H9 (cell line): ENCODE measurements at regions not wholly inside any gene's neighbourhood (a gene's known extent, or its start where the extent isn't known, plus 50 kb on each side); places are given as distances from the start of the nearest gene placed in this dataset.

Experiments used
- DNase-seq: peaks from one replicate; pipeline ENCODE4 v3.0.0-alpha.2; 2017
- H2AFZ ChIP-seq: one replicate; pipeline ENCODE4 v1.6.1; 2013; ENCODE audit warnings: mild to moderate bottlenecking, low read length, control low read depth, moderate library complexity
- H2AK5ac ChIP-seq: 2 replicates; pipeline ENCODE4 v1.6.1; 2013; ENCODE audit warnings: low read length, control low read depth, mixed read lengths; ENCODE audit not compliant: insufficient read length
- H2BK120ac ChIP-seq: one replicate; pipeline ENCODE4 v1.6.1; 2013; ENCODE audit warnings: low read depth, mild to moderate bottlenecking, low read length, control low read depth, inconsistent platforms; ENCODE audit not compliant: poor library complexity, severe bottlenecking
- H2BK12ac ChIP-seq: 2 replicates; pipeline ENCODE4 v1.6.1; 2013; ENCODE audit warnings: low read length, control low read depth, mixed read lengths, low read depth; ENCODE audit not compliant: insufficient read length
- H2BK15ac ChIP-seq: 2 replicates; pipeline ENCODE4 v1.6.1; 2013; ENCODE audit warnings: low read depth, low read length, control low read depth
- H2BK20ac ChIP-seq: one replicate; pipeline ENCODE4 v1.6.1; 2013; ENCODE audit warnings: low read depth, mild to moderate bottlenecking, low read length, control low read depth, inconsistent platforms; ENCODE audit not compliant: poor library complexity, severe bottlenecking
- H2BK5ac ChIP-seq: 2 replicates; pipeline ENCODE4 v1.6.1; 2013; ENCODE audit warnings: low read length, control low read depth, mixed read lengths; ENCODE audit not compliant: insufficient read length
- H3K14ac ChIP-seq: 2 replicates; pipeline ENCODE4 v1.6.1; 2013; ENCODE audit warnings: low read length, control low read depth; ENCODE audit not compliant: insufficient read depth
- H3K18ac ChIP-seq: 2 replicates; pipeline ENCODE4 v1.6.1; 2013; ENCODE audit warnings: low read depth, mild to moderate bottlenecking, mixed read lengths, low read length, control low read depth; ENCODE audit not compliant: insufficient read length
- H3K23ac ChIP-seq: 2 replicates; pipeline ENCODE4 v1.6.1; 2013; ENCODE audit warnings: low read length, control low read depth, mixed read lengths, low read depth; ENCODE audit not compliant: insufficient read length
- H3K23me2 ChIP-seq: 2 replicates; pipeline ENCODE4 v1.6.1; 2013; ENCODE audit warnings: low read depth, mild to moderate bottlenecking, mixed read lengths, low read length, control low read depth; ENCODE audit not compliant: insufficient read length, poor library complexity, severe bottlenecking
- H3K27ac ChIP-seq: 2 replicates; pipeline ENCODE4 v1.5.1; 2013; ENCODE audit warnings: low read length, control low read depth, mixed read lengths, low read depth; ENCODE audit not compliant: insufficient read length
- H3K27me3 ChIP-seq: 2 replicates; pipeline ENCODE4 v1.6.1; 2013; ENCODE audit warnings: low read length, control low read depth, inconsistent platforms; ENCODE audit not compliant: insufficient read depth
- H3K4ac ChIP-seq: 2 replicates; pipeline ENCODE4 v1.6.1; 2013; ENCODE audit warnings: low read depth, mild to moderate bottlenecking, control low read depth, inconsistent platforms, low read length, moderate library complexity
- H3K4me1 ChIP-seq: 2 replicates; pipeline ENCODE4 v1.6.1; 2013; ENCODE audit warnings: low read length, control low read depth, inconsistent platforms; ENCODE audit not compliant: insufficient read depth
- H3K4me2 ChIP-seq: 2 replicates; pipeline ENCODE4 v1.6.1; 2013; ENCODE audit warnings: low read length, control low read depth, mixed read lengths; ENCODE audit not compliant: insufficient read length, insufficient read depth
- H3K56ac ChIP-seq: 2 replicates; pipeline ENCODE4 v1.6.1; 2013; ENCODE audit warnings: low read depth, mild to moderate bottlenecking, mixed read lengths, low read length, control low read depth; ENCODE audit not compliant: insufficient read length
- H3K79me1 ChIP-seq: 2 replicates; pipeline ENCODE4 v1.6.1; 2013; ENCODE audit warnings: low read depth, mild to moderate bottlenecking, moderate library complexity, low read length, control low read depth, inconsistent platforms; ENCODE audit not compliant: insufficient read depth, poor library complexity, severe bottlenecking
- H3K79me2 ChIP-seq: 2 replicates; pipeline ENCODE4 v1.6.1; 2013; ENCODE audit warnings: low read length, control low read depth, inconsistent platforms; ENCODE audit not compliant: insufficient read depth
- H3K9ac ChIP-seq: 2 replicates; pipeline ENCODE4 v1.6.1; 2013; ENCODE audit warnings: low read length, control low read depth, mixed read lengths; ENCODE audit not compliant: insufficient read length; ENCODE audit errors: extremely low read depth
- H3K9me3 ChIP-seq: one replicate; pipeline ENCODE4 v1.6.1; 2013; ENCODE audit warnings: low read depth, low read length, inconsistent platforms; ENCODE audit not compliant: control insufficient read depth
- H3T11ph ChIP-seq: one replicate; pipeline ENCODE4 v1.6.1; 2013; ENCODE audit warnings: mild to moderate bottlenecking, low read length, control low read depth, inconsistent platforms
- H4K20me1 ChIP-seq: one replicate; pipeline ENCODE4 v1.6.1; 2013; ENCODE audit not compliant: control insufficient read depth, insufficient read length, insufficient read depth
- H4K5ac ChIP-seq: 2 replicates; pipeline ENCODE4 v1.6.1; 2013; ENCODE audit warnings: low read depth, mild to moderate bottlenecking, mixed read lengths, low read length, control low read depth; ENCODE audit not compliant: insufficient read length
- H4K8ac ChIP-seq: replicated peaks from 2 replicates; pipeline ENCODE4 v1.6.1; 2013; ENCODE audit warnings: low read length, control low read depth, mixed read lengths, low read depth; ENCODE audit not compliant: insufficient read length
- H4K91ac ChIP-seq: 2 replicates; pipeline ENCODE4 v1.6.1; 2013; ENCODE audit warnings: low read depth, mild to moderate bottlenecking, moderate library complexity, mixed read lengths, low read length, control low read depth; ENCODE audit not compliant: insufficient read length
- H3K27ac Mint-ChIP-seq, 3 experiments: 2 replicates in 2 of 3; 3 replicates in 1 of 3; pipeline ENCODE4 v1.8.0; 2020 to 2021; ENCODE audit warnings: mixed read lengths in 3 of 3, mild to moderate bottlenecking in 1 of 3, moderate library complexity in 1 of 3
- H3K27me3 Mint-ChIP-seq: 2 replicates; pipeline ENCODE4 v1.8.0; 2021; ENCODE audit warnings: low read depth, mild to moderate bottlenecking, moderate library complexity, mixed read lengths
- H3K36me3 Mint-ChIP-seq, 3 experiments: 2 replicates in 2 of 3; 3 replicates in 1 of 3; pipeline ENCODE4 v1.8.0; 2020 to 2021; ENCODE audit warnings: low read depth in 3 of 3, mixed read lengths in 3 of 3; ENCODE audit not compliant: insufficient read depth in 1 of 3
- H3K4me1 Mint-ChIP-seq, 2 experiments: 2 replicates each; pipeline ENCODE4 v1.8.0; 2020; ENCODE audit warnings: mixed read lengths in 2 of 2
- H3K4me3 Mint-ChIP-seq, 2 experiments: 2 replicates in 1 of 2; 3 replicates in 1 of 2; pipeline ENCODE4 v1.8.0; 2020 to 2021; ENCODE audit warnings: mild to moderate bottlenecking in 2 of 2, mixed read lengths in 2 of 2, moderate library complexity in 1 of 2
- H3K9me3 Mint-ChIP-seq, 2 experiments: 2 replicates in 1 of 2; 3 replicates in 1 of 2; pipeline ENCODE4 v1.8.0; 2020; ENCODE audit warnings: mild to moderate bottlenecking in 2 of 2, mixed read lengths in 2 of 2, moderate library complexity in 1 of 2
- WGBS: extraction: QIAGEN DNeasy Blood & Tissue Kit; methylation state at CpG from one replicate; pipeline ENCODE4 v1.1.7; 2013; ENCODE audit warnings: missing lambda C conversion rate, low lambda C conversion rate, mixed read lengths; ENCODE audit not compliant: insufficient read length; ENCODE audit errors: extremely low coverage; 5-methylcytosine and 5-hydroxymethylcytosine counted together
- TF ChIP-seq, protein P1 (sequence below): fragments of 200-600 bp; sonication (generic); conservative IDR thresholded peaks from 3 replicates; pipeline ENCODE4 v1.8.0; 2021; ENCODE audit warnings: antibody characterized with exemption, mild to moderate bottlenecking

DNA sequence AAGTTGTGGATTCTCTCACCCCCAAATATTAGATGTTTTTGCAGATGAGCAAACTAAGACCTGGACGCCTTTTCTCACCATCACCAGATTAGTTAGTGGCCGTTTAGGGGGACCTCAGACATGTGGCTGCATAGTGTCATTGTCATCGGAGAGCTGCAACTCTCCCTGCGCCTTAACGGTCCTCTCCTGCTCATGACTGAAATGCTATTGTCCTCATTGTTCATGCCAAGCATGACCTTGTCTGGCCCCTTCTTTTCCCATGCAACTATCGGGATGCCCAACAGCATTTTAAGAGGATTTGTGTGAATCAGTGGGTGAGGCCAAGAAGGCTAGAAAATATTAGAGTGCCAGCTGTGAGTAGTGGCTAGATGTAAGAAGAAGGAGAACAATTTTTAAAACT lies 174.2 kb downstream of the SOCS6 start:
- H2BK12ac ChIP-seq: no peak overlapping the region
- no peak overlapping the region for H4K5ac ChIP-seq
- no peak overlapping the region for H2BK5ac ChIP-seq
- no peak overlapping the region for H3K27ac Mint-ChIP-seq
- no peak overlapping the region for H3K56ac ChIP-seq
- H3K9ac ChIP-seq: no peak overlapping the region
- H3K9me3 ChIP-seq: no peaks in the 10 kb centered on the region
- H3K79me2 ChIP-seq: no peaks in the 10 kb centered on the region
- no peaks in the 10 kb centered on the region for H3K27me3 ChIP-seq
- H3K18ac ChIP-seq: no peak overlapping the region
- no peak overlapping the region for H4K91ac ChIP-seq
- no CpG with 5 or more reads among the region's 6 CpGs for WGBS
- H3K23me2 ChIP-seq: no peaks in the 10 kb centered on the region
- no peak overlapping the region for H3K14ac ChIP-seq
- H3K23ac ChIP-seq: no peak overlapping the region
- H3K4ac ChIP-seq: no peak overlapping the region
- TF ChIP-seq, protein P1, sequence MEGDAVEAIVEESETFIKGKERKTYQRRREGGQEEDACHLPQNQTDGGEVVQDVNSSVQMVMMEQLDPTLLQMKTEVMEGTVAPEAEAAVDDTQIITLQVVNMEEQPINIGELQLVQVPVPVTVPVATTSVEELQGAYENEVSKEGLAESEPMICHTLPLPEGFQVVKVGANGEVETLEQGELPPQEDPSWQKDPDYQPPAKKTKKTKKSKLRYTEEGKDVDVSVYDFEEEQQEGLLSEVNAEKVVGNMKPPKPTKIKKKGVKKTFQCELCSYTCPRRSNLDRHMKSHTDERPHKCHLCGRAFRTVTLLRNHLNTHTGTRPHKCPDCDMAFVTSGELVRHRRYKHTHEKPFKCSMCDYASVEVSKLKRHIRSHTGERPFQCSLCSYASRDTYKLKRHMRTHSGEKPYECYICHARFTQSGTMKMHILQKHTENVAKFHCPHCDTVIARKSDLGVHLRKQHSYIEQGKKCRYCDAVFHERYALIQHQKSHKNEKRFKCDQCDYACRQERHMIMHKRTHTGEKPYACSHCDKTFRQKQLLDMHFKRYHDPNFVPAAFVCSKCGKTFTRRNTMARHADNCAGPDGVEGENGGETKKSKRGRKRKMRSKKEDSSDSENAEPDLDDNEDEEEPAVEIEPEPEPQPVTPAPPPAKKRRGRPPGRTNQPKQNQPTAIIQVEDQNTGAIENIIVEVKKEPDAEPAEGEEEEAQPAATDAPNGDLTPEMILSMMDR: no peak
- no peak overlapping the region for H4K8ac ChIP-seq
- H2BK15ac ChIP-seq: no peak overlapping the region
- no peak overlapping the region for H2AFZ ChIP-seq
- H3K4me1 ChIP-seq: no peaks in the 10 kb centered on the region
- H2BK120ac ChIP-seq: no peak overlapping the region
- no peak overlapping the region for H3K27ac ChIP-seq
- H3K36me3 Mint-ChIP-seq: no peaks in the 10 kb centered on the region
- no peaks in the 10 kb centered on the region for H4K20me1 ChIP-seq
- no peak overlapping the region for H2AK5ac ChIP-seq
- H2BK20ac ChIP-seq: no peak overlapping the region
- H3T11ph ChIP-seq: no peak overlapping the region
- H3K9me3 Mint-ChIP-seq: no peaks in the 10 kb centered on the region
- no peak for DNase-seq
- peaks cover 3 to 5% of the 10 kb centered on the region in 2 experiments for H3K4me1 Mint-ChIP-seq
- no peaks in the 10 kb centered on the region for H3K79me1 ChIP-seq
- H3K27me3 Mint-ChIP-seq: peaks cover 5% of the 10 kb centered on the region
- no peak overlapping the region for H3K4me2 ChIP-seq
- H3K4me3 Mint-ChIP-seq: no peak overlapping the region
